NCI-H510A treated with DMSO at 0.1 percent for 48 hours (cell line): ENCODE measurements at regions not wholly inside any gene's neighbourhood (a gene's known extent, or its start where the extent isn't known, plus 50 kb on each side); places are given as distances from the start of the nearest gene placed in this dataset.
"Not testable (repeated sequence)": the region's sequence is repeated elsewhere in the genome, so short reads cannot be mapped to it uniquely, and the experiment has no call there.

Source experiments
- DNase-seq: peaks from one replicate; lab custom pipeline; 2025; lab: John Stamatoyannopoulos, UW

DNA sequence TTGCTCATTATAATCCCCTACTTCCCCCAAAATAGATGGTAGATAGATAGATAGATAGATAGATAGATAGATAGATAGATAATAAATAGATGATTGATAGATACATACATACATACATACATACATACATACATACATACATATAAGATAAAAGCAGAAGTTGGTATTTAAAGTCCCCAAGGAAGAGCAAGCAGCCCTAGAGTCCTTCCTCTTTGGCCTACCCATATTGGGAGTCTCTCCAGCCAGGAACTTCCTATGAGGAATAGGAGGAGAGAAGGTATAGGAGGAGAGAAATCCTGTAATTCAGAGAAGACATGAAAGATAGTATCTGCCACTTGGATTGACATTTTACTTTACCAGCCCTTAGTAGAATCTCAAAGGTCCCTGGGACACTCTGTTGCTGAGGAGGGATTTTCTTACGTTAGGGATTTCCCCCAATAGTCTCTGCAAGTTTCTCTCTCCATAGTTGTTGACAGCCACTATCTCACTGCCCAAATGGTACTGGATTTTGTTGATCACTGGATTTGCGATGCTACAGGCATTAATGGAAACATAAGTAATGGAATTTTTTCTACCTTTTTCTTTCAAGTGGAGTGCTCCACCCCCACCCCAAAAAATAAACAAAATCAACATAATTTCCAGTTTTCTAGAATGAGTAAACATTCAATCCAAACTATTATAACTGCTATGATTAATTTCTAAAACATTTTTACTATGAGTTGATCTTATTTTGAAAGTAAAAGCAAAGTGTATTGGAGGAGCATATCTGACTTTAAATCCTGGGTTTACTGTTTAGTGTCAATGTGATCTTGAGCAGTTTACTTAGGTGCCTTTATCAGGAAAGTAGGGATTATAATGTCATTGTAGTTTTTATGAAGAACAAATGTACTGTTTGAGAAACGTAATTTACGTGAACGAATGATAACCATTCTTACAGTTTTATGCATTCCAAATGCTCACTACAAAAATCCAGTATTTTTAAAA, 93.2 kb upstream of the TNFSF4 start:
- no peak for DNase-seq

DNA sequence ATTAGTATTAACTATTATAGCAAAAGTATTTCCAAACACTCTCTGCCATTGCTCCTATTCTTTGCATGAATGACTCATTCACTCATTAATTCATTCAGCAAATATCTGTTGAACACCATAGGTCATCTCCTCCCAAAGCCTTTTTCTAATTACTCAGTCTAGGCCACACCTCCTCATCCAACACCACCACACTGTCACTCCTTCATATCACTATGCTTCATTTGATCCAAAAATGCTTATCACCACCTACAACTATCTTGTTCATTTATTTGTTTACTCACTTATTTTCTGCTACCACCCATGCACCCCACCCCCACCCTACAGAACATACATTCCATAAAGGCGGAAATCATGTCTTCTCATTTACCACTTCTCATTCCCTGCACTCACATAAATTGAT, 94.4 kb upstream of the TNFSF4 start:
- DNase-seq: no peak

DNA sequence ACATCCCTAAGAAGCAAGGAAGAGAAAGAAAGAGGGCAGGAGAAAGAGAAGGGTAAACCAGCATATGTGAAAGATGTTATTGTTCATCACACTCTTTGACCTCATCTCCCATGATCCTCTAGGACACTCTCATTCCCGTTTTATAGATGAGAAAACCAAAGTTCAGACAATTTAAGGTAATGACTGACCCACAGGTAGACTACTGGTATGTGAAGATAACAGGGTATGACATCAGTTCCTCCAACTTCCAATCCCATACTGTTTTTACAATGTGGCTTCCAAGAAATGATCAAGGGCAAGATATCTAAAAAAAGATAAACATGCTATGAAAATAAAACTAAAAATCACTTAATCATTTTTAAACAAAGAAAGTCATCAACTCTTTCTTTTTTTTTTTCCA, 95.2 kb upstream of the TNFSF4 start:
- no peak for DNase-seq

DNA sequence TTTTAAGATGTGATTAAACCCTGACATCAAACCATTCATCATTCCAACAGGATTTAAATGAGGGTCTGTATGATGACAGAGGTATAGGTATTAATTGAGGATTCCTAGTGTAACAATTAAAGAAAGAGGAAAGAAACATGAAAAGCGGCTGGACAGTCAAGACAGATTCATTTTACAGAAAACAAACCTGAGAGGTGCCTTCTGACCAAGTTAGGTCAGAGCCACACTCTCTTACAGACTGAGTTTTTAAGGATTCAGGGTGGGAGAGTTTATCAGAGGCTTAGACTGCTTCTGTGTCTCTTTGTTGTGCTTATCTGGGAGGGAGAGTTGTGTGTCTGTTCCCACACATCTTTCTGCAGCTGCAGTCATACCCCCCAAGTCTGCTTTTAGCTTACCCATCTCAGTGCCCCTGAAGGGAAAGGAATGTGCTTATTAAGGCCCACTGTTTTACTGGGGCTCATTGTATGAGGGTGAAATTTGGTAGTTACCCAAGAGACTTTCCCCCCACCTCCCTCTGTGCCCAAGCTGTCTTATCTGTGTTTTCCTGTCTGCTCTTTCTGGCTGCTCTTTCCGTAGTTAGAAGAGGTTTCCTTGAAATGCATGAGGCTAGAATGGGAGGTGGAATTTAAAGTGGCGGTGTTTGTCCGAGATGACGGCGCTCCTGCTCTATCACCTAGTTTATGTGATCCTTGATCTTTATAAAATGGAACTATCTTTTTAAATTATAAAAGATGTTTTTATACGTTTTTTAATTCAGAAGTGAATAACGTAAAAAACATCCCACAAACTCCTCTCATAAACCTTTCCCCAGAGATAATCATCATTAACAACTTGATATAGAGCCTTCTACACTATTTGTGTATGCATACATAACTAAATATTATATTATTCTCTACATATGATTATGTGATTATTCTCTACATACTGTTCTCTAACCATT, 96.0 kb upstream of the TNFSF4 start:
- no peak for DNase-seq

DNA sequence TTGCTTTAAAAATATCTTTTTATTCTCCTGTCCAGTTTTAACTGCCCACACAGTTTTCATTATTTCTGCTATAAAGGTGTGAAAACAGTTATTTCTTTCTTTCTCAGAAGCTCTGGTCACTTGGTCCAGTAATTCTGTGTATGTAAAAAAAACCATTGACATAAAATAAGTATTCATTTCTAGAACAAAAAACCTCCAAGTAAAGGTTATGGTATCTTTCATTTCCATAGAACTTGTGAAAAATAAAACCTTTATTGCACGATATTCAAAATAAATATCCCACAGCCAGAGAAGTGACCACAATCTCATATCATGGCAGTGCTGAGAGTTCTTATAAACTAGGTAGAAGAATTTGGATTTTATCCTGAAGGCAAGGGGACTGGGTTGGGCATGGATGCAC, 96.9 kb upstream of the TNFSF4 start:
- DNase-seq: no peak

DNA sequence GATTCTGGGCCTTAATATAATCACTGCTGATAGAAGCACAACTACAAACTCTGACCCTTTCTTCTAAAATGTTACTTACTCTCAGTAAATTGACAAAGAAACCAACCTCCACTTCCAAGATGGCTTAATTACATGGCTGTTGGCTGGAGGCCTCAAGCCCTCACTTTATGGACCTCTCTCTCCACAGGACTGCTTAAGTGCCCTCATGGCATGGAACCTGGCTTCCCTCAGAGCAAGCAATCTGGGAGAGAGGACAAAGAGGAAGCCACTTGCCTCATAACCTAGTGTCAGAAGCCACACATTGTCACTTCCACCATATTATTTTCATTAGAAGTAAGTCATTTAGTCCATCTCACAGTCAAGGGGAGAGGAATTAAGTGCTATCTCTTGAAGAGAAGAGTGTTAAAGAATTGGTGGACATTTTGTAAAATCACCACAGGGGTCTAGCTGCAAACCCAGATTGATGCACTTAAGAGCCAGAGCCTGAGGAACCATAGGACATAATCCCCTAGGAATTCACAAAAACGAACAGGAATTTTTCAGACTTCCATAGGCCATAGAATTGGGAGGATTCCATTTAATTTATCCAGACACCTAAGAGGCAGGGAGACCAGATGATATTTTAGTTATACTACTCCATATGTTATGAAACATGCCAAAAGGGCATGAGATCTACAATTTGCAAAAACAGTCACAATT, 97.5 kb upstream of the TNFSF4 start:
- DNase-seq: no peak

DNA sequence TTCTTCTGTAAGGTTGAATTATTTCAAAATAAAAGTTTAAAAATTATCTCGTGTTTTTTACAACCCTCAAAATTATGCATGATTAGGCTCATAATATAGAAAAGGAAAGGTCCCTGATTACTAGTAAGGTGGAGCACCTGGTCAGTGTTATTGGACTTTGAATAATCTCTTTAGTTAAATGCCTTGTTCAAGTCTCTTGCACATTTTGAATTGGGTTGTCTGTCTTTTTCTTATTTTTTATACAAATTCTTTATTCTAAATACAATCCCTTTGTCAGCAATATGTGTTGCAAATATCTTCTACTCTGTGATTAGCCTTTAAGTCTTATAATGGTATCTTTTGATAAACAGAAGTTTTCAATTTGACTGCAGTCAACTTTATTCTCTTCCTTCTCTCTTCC, 100.7 kb upstream of the TNFSF4 start:
- no peak for DNase-seq

DNA sequence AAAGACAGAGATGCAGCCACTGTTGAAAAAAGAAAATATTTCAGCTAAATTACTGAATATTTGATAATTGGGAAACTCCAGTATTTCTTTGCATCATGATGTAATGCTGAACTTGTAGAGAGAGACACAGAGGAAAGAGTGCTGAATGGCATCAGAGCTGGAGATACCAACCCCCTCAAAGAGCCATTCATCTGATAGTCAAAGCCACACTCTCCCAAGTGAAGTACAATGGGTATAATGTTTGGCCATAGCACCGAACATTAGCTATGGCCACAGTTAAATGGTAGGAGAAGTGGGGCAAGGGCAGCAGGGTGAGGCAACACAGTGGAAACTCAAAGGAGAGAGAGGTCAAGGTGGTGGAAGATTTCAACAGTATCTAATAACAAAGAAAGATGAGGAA, 107.5 kb upstream of the TNFSF4 start:
- DNase-seq: no peak

DNA sequence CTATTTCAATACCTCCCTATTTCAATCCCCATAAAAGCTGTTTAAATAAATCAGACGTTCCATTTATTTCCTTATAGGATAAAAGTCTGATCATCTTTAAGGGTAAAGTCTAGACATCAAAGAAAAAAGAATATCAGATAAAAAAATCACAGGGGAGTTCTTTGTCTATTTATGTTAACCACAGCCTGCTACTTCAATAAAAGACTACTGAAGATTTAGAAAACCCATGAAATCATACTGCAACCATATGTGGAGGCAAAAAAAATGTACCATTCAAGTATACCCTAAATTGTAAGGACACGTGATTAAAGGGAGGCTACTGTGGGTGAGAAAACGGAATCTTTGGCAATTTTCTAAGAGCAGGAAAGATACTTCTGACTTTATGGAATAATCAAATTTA, 108.2 kb upstream of the TNFSF4 start:
- DNase-seq: no peak

DNA sequence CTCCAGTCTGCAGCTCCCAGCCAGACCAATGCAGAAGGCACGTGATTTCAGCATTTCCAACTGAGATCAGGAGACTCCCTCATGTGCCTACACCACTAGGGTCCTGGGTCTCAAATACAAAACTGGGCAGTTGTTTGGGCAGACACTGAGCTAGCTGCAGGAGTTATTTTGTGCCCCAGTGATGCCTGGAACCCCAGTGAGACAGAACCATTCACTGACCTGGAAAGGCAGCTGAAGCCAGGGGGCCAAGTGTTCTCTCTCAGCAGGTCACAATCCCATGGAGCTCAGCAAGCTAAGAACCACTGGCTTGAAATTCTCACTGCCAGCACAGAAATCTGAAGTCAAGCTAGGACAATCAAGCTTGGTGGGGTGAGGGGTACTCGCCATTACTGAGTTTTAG, 111.7 kb upstream of the TNFSF4 start:
- no peak for DNase-seq

DNA sequence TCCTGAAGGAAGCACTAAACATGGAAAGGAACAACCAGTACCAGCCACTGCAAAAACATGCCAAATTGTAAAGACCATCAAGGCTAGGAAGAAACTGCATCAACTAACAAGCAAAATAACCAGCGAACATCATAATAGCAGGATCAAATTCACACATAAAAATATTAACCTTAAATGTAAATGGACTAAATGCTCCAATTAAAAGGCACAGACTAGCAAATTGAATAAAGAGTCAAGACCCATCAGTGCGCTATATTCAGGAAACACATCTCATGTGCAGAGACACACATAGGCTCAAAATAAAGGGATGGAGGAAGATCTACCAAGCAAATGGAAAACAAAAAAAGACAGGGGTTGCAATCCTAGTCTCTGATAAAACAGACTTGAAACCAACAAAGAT, 117.2 kb upstream of the TNFSF4 start:
- not testable (repeated sequence) for DNase-seq

DNA sequence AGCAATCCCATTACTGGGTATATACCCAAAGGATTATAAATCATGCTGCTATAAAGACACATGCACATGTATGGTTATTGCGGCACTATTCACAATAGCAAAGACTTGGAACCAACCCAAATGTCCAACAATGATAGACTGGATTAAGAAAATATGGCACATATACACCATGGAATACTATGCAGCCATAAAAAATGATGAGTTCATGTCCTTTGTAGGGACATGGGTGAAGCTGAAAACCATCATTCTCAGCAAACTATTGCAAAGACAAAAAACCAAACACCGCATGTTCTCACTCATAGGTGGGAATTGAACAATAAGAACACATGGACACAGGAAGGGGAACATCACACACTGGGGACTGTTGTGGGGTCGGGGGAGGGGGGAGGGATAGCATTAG, 120.9 kb upstream of the TNFSF4 start:
- not testable (repeated sequence) for DNase-seq

DNA sequence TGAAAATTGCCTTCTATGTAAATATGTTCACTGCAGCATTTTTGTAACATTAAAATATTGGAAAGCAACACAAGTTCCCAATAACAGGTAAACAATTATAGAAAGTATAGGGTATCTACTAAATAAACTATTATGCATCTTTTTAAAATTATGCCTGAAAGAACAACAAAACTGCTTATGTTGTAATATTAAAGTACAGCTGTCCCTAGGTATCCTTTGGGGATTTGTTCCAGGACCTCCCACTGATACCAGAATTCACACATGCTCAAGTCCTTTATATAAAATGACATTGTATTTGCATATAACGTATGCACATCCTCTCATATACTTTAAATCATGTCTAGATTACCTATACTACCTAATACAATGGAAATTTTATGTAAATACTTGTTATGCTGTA, 121.8 kb upstream of the TNFSF4 start:
- no peak for DNase-seq

DNA sequence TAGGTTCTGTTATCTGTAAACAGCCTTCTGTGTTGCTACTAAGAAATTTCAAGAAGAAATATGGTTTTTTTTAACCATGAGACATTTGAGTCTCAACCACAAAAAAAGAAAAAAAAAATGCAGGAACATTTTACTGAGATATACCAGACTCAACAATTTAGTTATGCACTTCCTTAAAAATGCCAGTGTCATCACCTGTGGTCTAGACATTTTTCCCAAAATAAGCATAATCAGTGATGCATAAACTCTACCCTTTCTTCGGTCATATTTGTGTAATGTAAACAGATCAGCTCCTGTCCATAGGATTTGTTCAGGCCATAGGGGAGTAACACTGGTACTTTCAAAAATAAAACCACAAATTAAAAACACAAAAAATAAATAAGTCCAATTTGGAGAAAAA, 122.6 kb upstream of the TNFSF4 start:
- DNase-seq: no peak

DNA sequence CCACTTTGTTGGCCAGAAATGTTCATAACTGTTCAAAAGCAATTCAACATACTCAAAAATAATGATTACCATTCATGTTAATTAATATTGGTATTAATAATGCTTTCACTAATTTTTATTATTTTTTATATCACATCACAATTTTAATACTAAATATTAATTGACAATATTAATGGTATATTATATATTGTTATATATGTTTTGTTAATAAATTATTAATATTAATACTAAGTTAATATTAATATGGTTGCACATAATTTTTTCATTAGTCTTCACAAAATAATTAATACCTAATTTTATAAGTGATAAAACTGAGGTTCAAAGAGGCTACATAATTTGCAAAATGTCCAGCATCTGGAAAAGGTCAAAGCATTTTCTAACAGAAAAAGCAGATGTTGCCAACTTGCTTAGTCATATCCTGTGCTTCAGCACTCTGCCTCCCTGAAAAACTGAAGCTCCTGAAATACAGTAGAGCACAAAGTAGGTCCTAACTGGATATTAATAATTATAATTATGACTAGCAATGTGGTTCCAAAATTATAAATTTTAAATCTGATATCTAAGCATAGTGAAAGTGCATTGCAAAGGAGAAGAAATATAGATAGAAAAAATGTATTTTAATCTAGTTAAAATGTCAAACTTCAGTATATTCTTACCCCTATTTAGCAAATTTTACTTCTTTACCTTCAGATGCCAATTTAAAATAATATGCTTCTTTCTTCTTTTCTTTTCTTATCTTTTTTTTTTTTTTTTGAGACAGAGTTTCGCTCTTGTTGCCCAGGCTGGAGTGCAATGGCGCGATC, 123.2 kb upstream of the TNFSF4 start:
- DNase-seq: no peak

DNA sequence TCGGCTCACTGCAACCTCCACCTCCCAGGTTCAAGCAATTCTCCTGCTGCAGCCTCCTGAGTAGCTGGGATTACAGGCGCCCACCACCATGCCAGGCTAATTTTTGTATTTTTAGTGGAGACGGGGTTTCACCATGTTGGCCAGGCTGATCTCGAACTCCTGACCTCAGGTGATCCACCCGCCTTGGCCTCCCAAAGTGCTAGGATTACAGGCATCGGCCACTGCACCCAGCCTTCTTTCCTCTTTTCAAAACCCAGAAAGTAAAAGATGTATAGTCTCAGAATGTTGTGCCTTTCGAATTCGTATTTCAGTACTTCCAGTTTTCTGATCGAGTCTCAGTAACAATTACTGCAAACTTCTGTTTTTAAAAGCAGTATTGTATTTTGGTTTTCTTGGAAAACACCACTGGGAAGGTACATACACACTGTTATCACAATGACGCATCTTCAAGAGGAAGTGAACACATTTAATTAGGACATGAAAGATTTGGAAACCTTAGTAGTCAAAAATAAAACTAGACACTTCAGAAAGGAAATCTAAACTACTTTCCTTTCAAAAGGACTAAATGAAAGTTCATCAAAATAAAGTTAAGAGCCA, 123.9 kb upstream of the TNFSF4 start:
- DNase-seq: not testable (repeated sequence)

DNA sequence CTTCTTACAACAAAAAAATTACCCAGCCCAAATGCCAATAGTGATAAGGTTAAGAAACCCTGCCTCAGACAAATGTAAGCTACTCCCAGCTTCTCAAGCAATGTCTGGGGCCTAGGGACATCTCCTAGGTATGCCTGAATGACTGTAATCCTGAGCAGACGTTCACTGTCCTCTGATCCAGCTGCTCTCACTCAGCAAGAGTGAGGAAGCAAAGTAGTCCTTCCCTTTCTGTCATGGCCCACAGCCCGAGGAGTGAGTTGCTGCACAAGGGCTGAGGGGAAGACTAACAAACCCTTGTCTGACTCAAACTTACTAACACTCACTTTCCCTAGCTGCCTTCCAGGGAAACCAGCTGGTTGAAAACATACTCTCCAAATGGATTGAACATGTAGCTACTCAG, 124.9 kb upstream of the TNFSF4 start:
- no peak for DNase-seq

DNA sequence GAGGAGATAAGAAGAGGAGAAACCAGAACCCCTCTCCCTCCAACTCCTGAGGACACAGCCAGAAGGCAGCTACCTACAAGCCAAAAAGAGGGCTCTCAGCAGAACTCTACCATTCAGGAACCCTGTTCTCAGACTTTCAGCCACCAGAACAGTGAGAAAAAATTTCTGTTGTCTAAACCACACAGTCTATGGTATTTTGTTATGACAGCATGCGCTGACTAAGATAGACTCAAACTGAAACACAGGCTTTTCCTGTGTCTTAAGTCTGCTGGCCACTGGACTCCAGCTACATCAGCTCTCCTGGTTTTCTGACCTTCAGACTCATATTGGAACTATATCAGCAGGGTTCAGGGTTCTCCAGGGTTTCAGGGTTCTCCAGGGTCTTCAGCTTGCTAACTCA, 126.5 kb upstream of the TNFSF4 start:
- DNase-seq: no peak

DNA sequence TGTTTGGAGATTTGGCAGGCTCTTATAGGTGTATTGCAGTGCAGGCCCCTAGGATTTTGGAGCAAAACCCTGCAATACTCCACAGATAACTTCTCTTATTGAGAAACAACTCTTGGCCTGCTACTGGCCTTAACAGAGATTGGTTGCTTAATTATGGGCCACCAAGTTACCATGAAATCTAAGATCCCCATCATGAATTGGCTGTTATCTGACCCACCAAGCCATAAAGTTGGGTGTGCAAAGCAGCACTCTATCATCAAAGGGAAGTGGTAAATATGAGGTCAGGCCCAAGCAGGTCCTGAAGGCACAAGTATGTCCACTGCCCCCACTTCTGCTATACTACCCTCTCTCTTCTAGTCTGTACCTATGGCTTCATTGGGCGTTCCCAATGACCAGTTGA, 130.0 kb upstream of the TNFSF4 start:
- DNase-seq: no peak

DNA sequence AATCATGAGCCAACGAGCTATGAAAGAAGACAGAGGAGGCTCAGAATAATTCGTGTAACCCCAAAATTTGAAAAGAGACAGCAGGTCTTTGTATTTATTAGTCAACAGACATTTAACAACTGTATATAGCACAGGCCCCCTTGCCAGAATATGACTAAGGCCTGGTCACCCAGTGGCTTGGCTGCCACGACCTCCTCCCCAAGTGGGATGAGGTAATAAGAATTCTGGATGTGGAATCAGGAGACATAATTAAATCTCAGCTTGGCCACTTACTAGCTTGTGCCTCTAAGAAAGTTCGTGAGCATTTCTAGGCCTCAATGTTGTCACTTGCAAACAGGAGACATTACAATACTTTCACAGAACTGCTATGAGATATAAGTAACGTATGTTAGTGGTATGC, 134.2 kb upstream of the TNFSF4 start:
- no peak for DNase-seq

DNA sequence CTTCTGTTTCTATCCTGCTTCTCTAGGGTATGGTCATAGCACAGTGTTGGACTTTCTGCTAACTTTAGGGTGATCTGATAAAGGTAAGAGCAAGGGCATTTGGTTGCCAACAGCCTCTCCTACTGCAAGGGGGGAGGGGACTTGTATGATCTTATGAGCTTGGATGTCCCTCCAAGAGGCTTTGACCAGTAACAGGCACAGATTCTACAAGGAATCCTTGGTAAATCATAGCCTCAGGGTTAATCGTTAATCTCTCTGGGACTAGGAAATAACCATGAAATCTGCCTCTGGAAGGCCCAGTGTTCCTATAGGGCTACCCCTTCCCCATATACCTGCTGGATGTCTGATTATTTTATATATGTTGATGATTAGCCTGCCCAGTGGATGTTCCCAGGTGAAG, 134.8 kb upstream of the TNFSF4 start:
- no peak for DNase-seq
